BLaER1 treated with 17β-estradiol and CSF1 and Interleukin-3, amounts not matched to agents 10 nM and 100 nM (cell line): ENCODE measurements at regions not wholly inside any gene's neighbourhood (a gene's known extent, or its start where the extent isn't known, plus 50 kb on each side); places are given as distances from the start of the nearest gene placed in this dataset.
A peak's percentile ranks its signal among the peaks of the same experiment; 100 is the strongest.

ENCODE experiments used
- H3K27ac ChIP-seq, 11 experiments: shearing (Covaris generic); formaldehyde crosslinking; 2 replicates each; pipeline ENCODE4 v1.8.1; 2022
- H3K27me3 ChIP-seq, 11 experiments: shearing (Covaris generic); formaldehyde crosslinking; 2 replicates each; pipeline ENCODE4 v1.8.1; 2022
- H3K36me3 ChIP-seq, 11 experiments: shearing (Covaris generic); formaldehyde crosslinking; 2 replicates each; pipeline ENCODE4 v1.8.1; 2022
- H3K4me1 ChIP-seq, 10 experiments: shearing (Covaris generic); formaldehyde crosslinking; 2 replicates each; pipeline ENCODE4 v1.8.1; 2022
- H3K4me2 ChIP-seq, 11 experiments: shearing (Covaris generic); formaldehyde crosslinking; 2 replicates each; pipeline ENCODE4 v1.8.1; 2022
- H3K4me3 ChIP-seq, 10 experiments: shearing (Covaris generic); formaldehyde crosslinking; 2 replicates each; pipeline ENCODE4 v1.8.1; 2022
- H3K9ac ChIP-seq, 11 experiments: shearing (Covaris generic); formaldehyde crosslinking; 2 replicates each; pipeline ENCODE4 v1.8.1; 2022
- H3K9me3 ChIP-seq, 11 experiments: shearing (Covaris generic); formaldehyde crosslinking; replicated peaks in 1 of 11; 2 replicates each; pipeline ENCODE4 v1.8.1; 2022
- H4K20me1 ChIP-seq, 11 experiments: shearing (Covaris generic); formaldehyde crosslinking; 2 replicates each; pipeline ENCODE4 v1.8.1; 2022
- Cebpa-rat ChIP-seq, 11 experiments: shearing (Covaris generic); IDR thresholded peaks; 2 replicates each; pipeline ENCODE4 v1.8.1; 2022

DNA sequence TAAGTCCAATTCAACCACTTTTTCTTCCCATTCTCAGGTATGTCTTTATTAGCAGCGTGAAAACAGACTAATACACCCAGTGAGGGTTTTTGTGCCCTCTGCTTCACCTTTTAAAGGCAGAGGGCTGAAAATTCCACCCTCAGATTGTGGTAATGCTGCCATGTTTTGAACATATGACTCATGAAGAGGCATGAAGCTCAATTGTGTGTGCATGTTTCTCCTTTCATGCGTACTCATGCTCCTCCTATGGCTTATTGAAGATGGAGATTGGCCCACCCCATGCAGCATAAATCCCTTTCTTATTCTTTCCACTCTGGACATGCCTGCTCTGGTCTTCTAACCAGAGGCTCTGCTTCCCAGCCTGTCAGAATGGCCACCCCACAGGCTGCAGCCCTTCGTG is 168.0 kb upstream of the PRKCQ start:
- Histone ChIP-seq H3K9me3 (peaks cover 6 to 19% (median 13%) of the 10 kb centered on the region in 11 experiments; a peak in 18 of 22 replicates), H3K36me3 (no peaks in the 10 kb centered on the region), H3K27me3 (no peaks in the 10 kb centered on the region), H4K20me1 (no peaks in the 10 kb centered on the region), H3K4me1 (peaks cover 0 to 5% (median 0%) of the 10 kb centered on the region in 10 experiments; a peak in 5 of 20 replicates), H3K9ac (no peak overlapping the region), H3K4me3 (no peak overlapping the region), H3K4me2 (no peak overlapping the region), H3K27ac (no peak overlapping the region)
- TF ChIP-seq Cebpa-rat (IDR thresholded peaks at IDR 0.05), result no peak

GRCh38 chr10:6746782-6747181 is 166.7 kb upstream of the PRKCQ start:
- H3K9ac ChIP-seq, result no peak overlapping the region
- no peaks in the 10 kb centered on the region for H3K27me3 ChIP-seq
- H3K9me3 ChIP-seq, result peaks cover 6 to 19% (median 13%) of the 10 kb centered on the region in 11 experiments; a peak in 18 of 22 replicates
- H3K4me2 ChIP-seq, result no peak overlapping the region
- no peaks in the 10 kb centered on the region for H3K36me3 ChIP-seq
- peaks cover 0 to 9% (median 0%) of the 10 kb centered on the region in 10 experiments; a peak in 5 of 20 replicates for H3K4me1 ChIP-seq
- no peak overlapping the region for H3K4me3 ChIP-seq
- no peak overlapping the region for H3K27ac ChIP-seq
- no peak for TF ChIP-seq Cebpa-rat (IDR thresholded peaks at IDR 0.05)
- H4K20me1 ChIP-seq, result no peaks in the 10 kb centered on the region

- Histone ChIP-seq H4K20me1 (no peaks in the 10 kb centered on the region), H3K4me3 (no peak overlapping the region), H3K27ac (no peak overlapping the region), H3K9ac (no peak overlapping the region), H3K36me3 (no peaks in the 10 kb centered on the region), H3K27me3 (no peaks in the 10 kb centered on the region), H3K4me2 (peak overlapping the region in 2 of 11 experiments; percentile 8 to 12; a peak in 2 of 22 replicates), H3K4me1 (peaks cover 0 to 9% (median 0%) of the 10 kb centered on the region in 10 experiments; a peak in 5 of 20 replicates), H3K9me3 (no peaks in the 10 kb centered on the region)
- TF ChIP-seq Cebpa-rat (IDR thresholded peaks at IDR 0.05), result no peak
These were observed 163.3 kb upstream of the PRKCQ start for GRCh38 chr10:6743291-6743849.

- H3K27me3 ChIP-seq, result no peaks in the 10 kb centered on the region
- H3K4me1 ChIP-seq, result peaks cover 0 to 9% (median 0%) of the 10 kb centered on the region in 10 experiments; a peak in 5 of 20 replicates
- TF ChIP-seq Cebpa-rat (IDR thresholded peaks at IDR 0.05), result no peak
- H3K36me3 ChIP-seq, result no peaks in the 10 kb centered on the region
- H4K20me1 ChIP-seq, result no peaks in the 10 kb centered on the region
- H3K4me3 ChIP-seq, result no peak overlapping the region
- H3K9ac ChIP-seq, result no peak overlapping the region
- no peak overlapping the region for H3K27ac ChIP-seq
- H3K9me3 ChIP-seq, result no peaks in the 10 kb centered on the region
- no peak overlapping the region for H3K4me2 ChIP-seq
These were observed 161.5 kb upstream of the PRKCQ start for GRCh38 chr10:6741541-6741941.

DNA sequence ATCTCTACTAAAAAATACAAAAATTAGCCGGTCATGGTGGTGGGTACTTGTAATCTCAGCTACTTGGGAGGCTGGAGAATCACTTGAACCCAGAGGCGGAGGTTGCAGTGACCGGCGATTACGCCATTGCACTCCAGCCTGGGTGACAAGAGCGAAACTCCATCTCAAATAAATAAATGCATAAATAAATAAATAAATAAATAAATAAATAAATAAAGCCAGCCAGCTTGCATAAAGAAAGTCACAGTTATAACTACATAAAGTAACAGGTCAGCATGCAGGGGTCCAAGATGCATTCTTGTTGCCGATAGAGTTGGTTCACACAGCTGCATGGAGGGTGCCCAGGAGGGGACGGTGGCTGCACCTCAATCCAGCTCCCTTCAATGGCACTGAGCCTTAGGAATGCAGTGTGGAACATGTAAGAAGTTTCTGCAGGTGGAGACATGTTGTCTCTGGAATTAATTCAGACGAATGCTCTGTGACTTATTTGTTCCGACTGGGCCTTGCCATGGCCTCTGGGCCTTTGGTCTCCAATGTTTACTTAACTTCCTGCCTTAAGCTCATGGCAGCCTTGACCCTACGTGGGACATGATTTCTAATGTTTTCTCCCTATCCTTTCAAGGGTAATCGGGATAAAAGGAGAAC is 159.6 kb upstream of the PRKCQ start:
- Histone ChIP-seq H3K27ac (no peak overlapping the region), H3K36me3 (no peaks in the 10 kb centered on the region), H3K4me3 (no peak overlapping the region), H3K9ac (no peak overlapping the region), H3K9me3 (no peaks in the 10 kb centered on the region), H4K20me1 (no peaks in the 10 kb centered on the region), H3K27me3 (no peaks in the 10 kb centered on the region), H3K4me2 (no peak overlapping the region), H3K4me1 (peaks cover 0 to 9% (median 0%) of the 10 kb centered on the region in 10 experiments; a peak in 5 of 20 replicates)
- no peak for TF ChIP-seq Cebpa-rat (IDR thresholded peaks at IDR 0.05)

DNA sequence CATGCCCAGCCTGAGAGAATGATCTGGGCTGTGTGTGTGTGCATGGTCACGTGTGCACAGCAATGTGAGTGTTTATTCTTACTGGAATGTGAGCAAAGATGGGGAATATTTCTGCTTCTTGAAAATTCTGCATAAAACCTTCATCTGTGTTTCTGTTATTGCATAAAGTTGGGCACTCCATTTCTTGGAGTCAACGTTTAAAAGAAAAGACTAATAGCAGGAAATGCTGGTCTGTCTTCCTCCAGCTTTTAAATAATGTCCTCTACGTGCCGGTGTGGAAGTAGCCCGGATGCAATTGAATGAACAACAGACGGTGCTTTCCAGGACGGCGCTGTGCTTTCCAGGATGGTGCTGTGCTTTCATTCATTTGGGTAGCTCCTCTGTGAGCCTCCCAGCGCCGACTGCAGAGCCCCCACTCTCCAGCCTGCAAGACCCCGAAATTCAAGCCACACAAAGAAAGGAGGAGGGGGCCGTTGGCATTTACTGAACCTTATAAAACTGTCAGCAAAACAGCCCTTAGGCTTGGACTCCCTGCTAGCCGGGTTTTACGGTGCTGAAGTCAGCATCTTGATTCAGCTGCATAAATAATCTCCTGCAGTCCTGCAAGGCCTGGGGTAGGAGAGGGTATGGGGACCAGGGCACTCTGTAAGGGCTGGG is 158.2 kb upstream of the PRKCQ start:
- H3K4me2 ChIP-seq, result no peak overlapping the region
- no peak overlapping the region for H3K9ac ChIP-seq
- TF ChIP-seq Cebpa-rat (IDR thresholded peaks at IDR 0.05), result no peak
- H3K36me3 ChIP-seq, result no peaks in the 10 kb centered on the region
- no peaks in the 10 kb centered on the region for H3K9me3 ChIP-seq
- no peak overlapping the region for H3K4me3 ChIP-seq
- H3K27me3 ChIP-seq, result no peaks in the 10 kb centered on the region
- no peaks in the 10 kb centered on the region for H4K20me1 ChIP-seq
- H3K27ac ChIP-seq, result no peak overlapping the region
- H3K4me1 ChIP-seq, result peaks cover 0 to 6% (median 0%) of the 10 kb centered on the region in 10 experiments; a peak in 5 of 20 replicates

GRCh38 chr10:6737758-6738111 is 157.7 kb upstream of the PRKCQ start:
- Histone ChIP-seq H3K4me2 (no peak overlapping the region), H3K4me1 (peaks cover 0 to 1% (median 0%) of the 10 kb centered on the region in 10 experiments; a peak in 3 of 20 replicates), H3K27ac (no peak overlapping the region), H3K4me3 (no peak overlapping the region), H3K9me3 (no peaks in the 10 kb centered on the region), H3K9ac (no peak overlapping the region), H3K36me3 (no peaks in the 10 kb centered on the region), H3K27me3 (no peaks in the 10 kb centered on the region), H4K20me1 (no peaks in the 10 kb centered on the region)
- no peak for TF ChIP-seq Cebpa-rat (IDR thresholded peaks at IDR 0.05)

DNA sequence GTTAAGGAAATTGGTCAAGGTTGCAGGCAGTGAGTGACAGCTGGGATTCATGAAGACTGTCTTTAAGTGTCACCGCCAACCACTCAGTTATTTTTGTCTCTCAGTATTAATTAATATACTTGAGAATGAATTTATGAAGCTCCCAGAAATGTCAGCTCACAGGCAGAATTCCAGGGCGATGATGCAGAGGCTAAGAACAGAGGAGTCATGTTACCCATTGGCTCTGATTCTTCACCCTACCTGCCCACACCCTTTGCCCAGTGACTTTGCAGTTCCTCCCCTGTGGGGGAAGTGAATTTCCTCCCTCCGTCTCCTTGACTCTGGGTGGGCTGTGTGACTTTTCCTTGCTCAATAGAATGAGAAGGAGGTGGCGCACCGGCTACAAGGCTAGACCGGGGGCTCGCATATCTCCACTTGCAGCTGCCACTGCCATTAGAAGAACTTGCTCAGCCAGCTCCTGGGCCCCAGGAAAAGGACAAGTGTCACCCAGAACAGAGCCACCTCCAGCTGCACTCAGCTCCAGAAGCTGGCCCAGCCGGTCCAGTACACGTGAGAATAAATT is 157.1 kb upstream of the PRKCQ start:
- Histone ChIP-seq H3K4me1 (no peaks in the 10 kb centered on the region), H3K27ac (no peak overlapping the region), H3K36me3 (no peaks in the 10 kb centered on the region), H4K20me1 (no peaks in the 10 kb centered on the region), H3K9ac (no peak overlapping the region), H3K4me3 (no peak overlapping the region), H3K4me2 (no peak overlapping the region), H3K9me3 (no peaks in the 10 kb centered on the region), H3K27me3 (no peaks in the 10 kb centered on the region)
- no peak for TF ChIP-seq Cebpa-rat (IDR thresholded peaks at IDR 0.05)

- H3K27ac ChIP-seq, result no peak overlapping the region
- H3K36me3 ChIP-seq, result no peaks in the 10 kb centered on the region
- no peak for TF ChIP-seq Cebpa-rat (IDR thresholded peaks at IDR 0.05)
These were observed 154.2 kb upstream of the PRKCQ start for GRCh38 chr10:6734286-6734685.

More at GRCh38 chr10:6734286-6734685, 154.2 kb upstream of the PRKCQ start:
- Histone ChIP-seq H3K9ac (no peak overlapping the region), H4K20me1 (no peaks in the 10 kb centered on the region), H3K4me1 (no peaks in the 10 kb centered on the region), H3K4me3 (no peak overlapping the region), H3K9me3 (no peaks in the 10 kb centered on the region), H3K4me2 (no peak overlapping the region), H3K27me3 (no peaks in the 10 kb centered on the region)
